ENCODE measurements at regions not wholly inside any gene's neighbourhood (a gene's known extent, or its start where the extent isn't known, plus 50 kb on each side); places are given as distances from the start of the nearest gene placed in this dataset.

- no peaks in the 10 kb centered on the region for H3K27me3 ChIP-seq (ENCODE audit: low read length)
- H3K36me3 ChIP-seq (ENCODE audit: low read length): no peaks in the 10 kb centered on the region
- no peak for TF ChIP-seq CTCF (IDR thresholded peaks at IDR 0.05; ENCODE audit: insufficient read depth, low read length, poor library complexity, severe bottlenecking)
- no peak for TF ChIP-seq EZH2phosphoT487 (conservative IDR thresholded peaks at IDR 0.05; ENCODE audit: low read length)
- H3F3A ChIP-seq (ENCODE audit: insufficient read depth): no peaks in the 10 kb centered on the region
- H3K27ac ChIP-seq (ENCODE audit: low read depth, low read length): no peak overlapping the region
- H3K9ac ChIP-seq (ENCODE audit: low read length): no peak overlapping the region
- no peaks in the 10 kb centered on the region for H3K79me2 ChIP-seq (ENCODE audit: insufficient read depth, low read length)
- H4K20me1 ChIP-seq (ENCODE audit: low read depth, low read length): no peaks in the 10 kb centered on the region
- H3K4me2 ChIP-seq (ENCODE audit: low read depth, low read length, poor library complexity, severe bottlenecking): no peak overlapping the region
- no peak overlapping the region for H3K4me3 ChIP-seq (ENCODE audit: insufficient read depth, low read length, poor library complexity, severe bottlenecking)
- no peak overlapping the region for H2AFZ ChIP-seq (ENCODE audit: low read depth, low read length, severe bottlenecking)
- H3K9me2 ChIP-seq (replicated peaks; ENCODE audit: insufficient read depth, low read length): no peaks in the 10 kb centered on the region
- no peaks in the 10 kb centered on the region for H3K9me3 ChIP-seq (ENCODE audit: insufficient read depth, low read length)
These were observed 585.1 kb downstream of the TLE4 start for GRCh38 chr9:80156756-80157472.

GRCh38 chr9:80156262-80156661 is 584.5 kb downstream of the TLE4 start:
- Histone ChIP-seq H4K20me1 (ENCODE audit: low read depth, low read length) (no peaks in the 10 kb centered on the region), H3K9ac (ENCODE audit: low read length) (no peak overlapping the region), H3F3A (ENCODE audit: insufficient read depth) (no peaks in the 10 kb centered on the region), H3K27ac (ENCODE audit: low read depth, low read length) (no peak overlapping the region), H2AFZ (ENCODE audit: low read depth, low read length, severe bottlenecking) (no peak overlapping the region), H3K9me2 (replicated peaks; ENCODE audit: insufficient read depth, low read length) (no peaks in the 10 kb centered on the region), H3K4me3 (ENCODE audit: insufficient read depth, low read length, poor library complexity, severe bottlenecking) (no peak overlapping the region), H3K27me3 (ENCODE audit: low read length) (no peaks in the 10 kb centered on the region), H3K79me2 (ENCODE audit: insufficient read depth, low read length) (no peaks in the 10 kb centered on the region), H3K36me3 (ENCODE audit: low read length) (no peaks in the 10 kb centered on the region), H3K9me3 (ENCODE audit: insufficient read depth, low read length) (no peaks in the 10 kb centered on the region), H3K4me2 (ENCODE audit: low read depth, low read length, poor library complexity, severe bottlenecking) (no peak overlapping the region)
- TF ChIP-seq EZH2phosphoT487 (conservative IDR thresholded peaks at IDR 0.05; ENCODE audit: low read length): no peak
- no peak for TF ChIP-seq CTCF (IDR thresholded peaks at IDR 0.05; ENCODE audit: insufficient read depth, low read length, poor library complexity, severe bottlenecking)

- Histone ChIP-seq H3K9ac (ENCODE audit: low read length) (no peak overlapping the region), H3K27me3 (ENCODE audit: low read length) (no peaks in the 10 kb centered on the region), H2AFZ (ENCODE audit: low read depth, low read length, severe bottlenecking) (no peak overlapping the region), H3K36me3 (ENCODE audit: low read length) (no peaks in the 10 kb centered on the region), H3F3A (ENCODE audit: insufficient read depth) (no peaks in the 10 kb centered on the region), H3K9me3 (ENCODE audit: insufficient read depth, low read length) (no peaks in the 10 kb centered on the region), H3K4me2 (ENCODE audit: low read depth, low read length, poor library complexity, severe bottlenecking) (no peak overlapping the region), H3K27ac (ENCODE audit: low read depth, low read length) (no peak overlapping the region), H3K9me2 (replicated peaks; ENCODE audit: insufficient read depth, low read length) (no peaks in the 10 kb centered on the region), H3K79me2 (ENCODE audit: insufficient read depth, low read length) (no peaks in the 10 kb centered on the region), H4K20me1 (ENCODE audit: low read depth, low read length) (no peaks in the 10 kb centered on the region), H3K4me3 (ENCODE audit: insufficient read depth, low read length, poor library complexity, severe bottlenecking) (no peak overlapping the region)
- TF ChIP-seq EZH2phosphoT487 (conservative IDR thresholded peaks at IDR 0.05; ENCODE audit: low read length) (no peak), CTCF (IDR thresholded peaks at IDR 0.05; ENCODE audit: insufficient read depth, low read length, poor library complexity, severe bottlenecking) (no peak)
These were observed 576.1 kb downstream of the TLE4 start for GRCh38 chr9:80147866-80148265.
